OCI-LY1 (cell line): ENCODE measurements at regions not wholly inside any gene's neighbourhood (a gene's known extent, or its start where the extent isn't known, plus 50 kb on each side); places are given as distances from the start of the nearest gene placed in this dataset.

Experiments
- EZH2 ChIP-seq: fragments of 200-600 bp; sonication (generic), shearing (Covaris generic); IDR thresholded peaks from 2 replicates; pipeline ENCODE4 v1.8.0; 2017; ENCODE audit warnings: borderline replicate concordance, mixed run types, mild to moderate bottlenecking, antibody characterized with exemption, low read length, moderate library complexity, mixed read lengths
- TF ChIP-seq, protein P1 (sequence below): fragments of 200-600 bp; sonication (generic), shearing (Covaris generic); IDR thresholded peaks from 2 replicates; pipeline ENCODE4 v1.5.1; 2017; ENCODE audit warnings: mild to moderate bottlenecking, antibody characterized with exemption, low read length, moderate library complexity, mixed read lengths

- TF ChIP-seq, protein P1, sequence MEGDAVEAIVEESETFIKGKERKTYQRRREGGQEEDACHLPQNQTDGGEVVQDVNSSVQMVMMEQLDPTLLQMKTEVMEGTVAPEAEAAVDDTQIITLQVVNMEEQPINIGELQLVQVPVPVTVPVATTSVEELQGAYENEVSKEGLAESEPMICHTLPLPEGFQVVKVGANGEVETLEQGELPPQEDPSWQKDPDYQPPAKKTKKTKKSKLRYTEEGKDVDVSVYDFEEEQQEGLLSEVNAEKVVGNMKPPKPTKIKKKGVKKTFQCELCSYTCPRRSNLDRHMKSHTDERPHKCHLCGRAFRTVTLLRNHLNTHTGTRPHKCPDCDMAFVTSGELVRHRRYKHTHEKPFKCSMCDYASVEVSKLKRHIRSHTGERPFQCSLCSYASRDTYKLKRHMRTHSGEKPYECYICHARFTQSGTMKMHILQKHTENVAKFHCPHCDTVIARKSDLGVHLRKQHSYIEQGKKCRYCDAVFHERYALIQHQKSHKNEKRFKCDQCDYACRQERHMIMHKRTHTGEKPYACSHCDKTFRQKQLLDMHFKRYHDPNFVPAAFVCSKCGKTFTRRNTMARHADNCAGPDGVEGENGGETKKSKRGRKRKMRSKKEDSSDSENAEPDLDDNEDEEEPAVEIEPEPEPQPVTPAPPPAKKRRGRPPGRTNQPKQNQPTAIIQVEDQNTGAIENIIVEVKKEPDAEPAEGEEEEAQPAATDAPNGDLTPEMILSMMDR: no peak
- no peak for TF ChIP-seq EZH2
Observed at GRCh38 chr18:43682196-43682595, 404.9 kb upstream of the SYT4 start.
